AG04450 (cell line): ENCODE measurements at regions not wholly inside any gene's neighbourhood (a gene's known extent, or its start where the extent isn't known, plus 50 kb on each side); places are given as distances from the start of the nearest gene placed in this dataset.

Source experiments
- CTCF ChIA-PET: fragments of 300-600, 350-600 bp; formaldehyde crosslinking; extraction: SDS; loops from one replicate; lab custom pipeline; 2022; ENCODE audit warnings: antibody characterized with exemption, inconsistent platforms; lab: Charles Lee
- POLR2A ChIA-PET: fragments of 350-600 bp; formaldehyde crosslinking; extraction: SDS; loops from one replicate; lab custom pipeline; 2021; ENCODE audit warnings: antibody characterized with exemption, inconsistent platforms; lab: Yijun Ruan, JAX
- DNase-seq: peaks from one replicate; pipeline ENCODE4 v3.0.0-alpha.2; 2011; ENCODE audit warnings: low read depth, low spot score
- H3K27ac ChIP-seq: one replicate; pipeline ENCODE4 v1.5.1; 2012; ENCODE audit warnings: low read depth, low read length, control low read depth
- H3K27me3 ChIP-seq: one replicate; pipeline ENCODE4 v1.6.0; 2012; ENCODE audit warnings: low read length; ENCODE audit not compliant: control insufficient read depth, insufficient read depth
- H3K4me3 ChIP-seq: 2 replicates; pipeline ENCODE4 v1.5.1; 2011; ENCODE audit warnings: mild to moderate bottlenecking, low read depth, low read length, control low read depth
- H3K9me3 ChIP-seq: 2 replicates; pipeline ENCODE4 v1.5.1; 2012; ENCODE audit warnings: low read length; ENCODE audit not compliant: control insufficient read depth, insufficient read depth
- CTCF ChIP-seq: IDR thresholded peaks from 2 replicates; pipeline ENCODE4 v1.5.1; 2011; ENCODE audit warnings: low read depth, low read length, control low read depth, inconsistent platforms

DNA sequence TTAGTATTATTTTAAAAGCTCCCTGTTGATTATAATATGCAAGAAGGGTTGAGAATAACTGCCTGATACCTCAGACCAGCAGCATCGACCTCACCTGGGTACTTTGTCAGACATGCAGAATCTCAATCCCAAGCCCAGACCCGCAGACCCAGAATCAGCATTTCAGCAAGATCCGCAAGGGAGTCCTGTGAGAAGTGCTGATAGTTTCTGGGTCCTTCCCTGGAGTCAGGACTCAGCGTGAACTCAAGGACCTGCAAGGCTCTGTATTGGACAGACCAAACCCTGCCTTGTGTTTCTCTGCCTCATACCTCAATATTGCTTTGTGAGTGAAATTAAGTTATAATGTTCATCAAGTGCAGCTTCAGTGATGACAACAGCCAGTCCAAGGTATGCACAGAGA lies 149.5 kb upstream of the NPY start:
- no peak for TF ChIP-seq CTCF
- CTCF ChIA-PET: no interaction called here
- POLR2A ChIA-PET: no interaction called here

DNA sequence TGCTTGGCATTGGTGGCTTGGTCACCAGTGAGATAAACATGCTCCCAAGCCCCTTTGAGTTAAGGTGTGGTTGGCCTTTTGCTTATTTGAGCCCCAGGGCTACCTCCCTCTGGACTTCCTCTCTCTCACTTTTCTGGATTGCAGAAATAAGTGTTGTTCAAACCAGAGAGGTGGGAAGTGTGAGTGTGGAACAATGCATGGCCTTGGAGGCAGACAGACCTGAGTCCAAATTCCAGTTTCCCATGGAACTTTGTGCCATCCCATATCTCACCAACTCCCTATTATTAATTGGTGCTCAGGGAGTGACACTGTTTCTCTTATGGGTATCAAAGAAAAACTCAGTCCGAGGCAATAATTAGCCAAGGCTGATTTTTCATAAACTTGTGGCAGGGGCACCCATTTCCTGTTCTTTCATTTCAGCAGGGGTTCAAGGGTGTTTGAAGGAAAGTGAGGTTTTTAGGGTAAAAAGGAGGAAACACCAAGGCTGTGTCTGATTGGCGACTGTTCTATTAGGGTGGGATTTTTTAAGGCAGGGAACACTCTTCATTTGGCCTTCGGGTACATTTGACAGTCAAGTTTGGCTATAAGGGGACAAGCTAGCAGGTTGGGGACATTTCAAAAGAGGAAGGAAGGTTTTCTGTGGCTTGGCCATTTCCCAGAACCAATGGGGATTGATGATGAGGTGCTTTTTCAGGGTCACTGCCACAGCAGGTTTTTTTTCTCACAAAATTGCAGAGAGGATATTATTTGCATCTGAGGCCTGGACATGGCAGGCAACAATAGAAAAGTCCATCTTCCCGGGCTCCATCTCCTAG lies 148.8 kb upstream of the NPY start:
- DNase-seq: no peak
- ChIA-PET POLR2A (no interaction called here), CTCF (no interaction called here)
- Histone ChIP-seq H3K9me3 (no peaks in the 10 kb centered on the region), H3K4me3 (no peak overlapping the region), H3K27ac (no peak overlapping the region), H3K27me3 (no peaks in the 10 kb centered on the region)
- no peak for TF ChIP-seq CTCF

More for the DNA sequence above, 149.5 kb upstream of the NPY start:
- Histone ChIP-seq H3K27ac (no peak overlapping the region), H3K4me3 (no peak overlapping the region), H3K27me3 (no peaks in the 10 kb centered on the region), H3K9me3 (no peaks in the 10 kb centered on the region)
- DNase-seq: no peak

- Histone ChIP-seq H3K27me3 (no peaks in the 10 kb centered on the region), H3K4me3 (no peak overlapping the region), H3K27ac (no peak overlapping the region), H3K9me3 (no peaks in the 10 kb centered on the region)
- DNase-seq: no peak
- TF ChIP-seq CTCF: no peak
- ChIA-PET POLR2A (no interaction called here), CTCF (no interaction called here)
Observed at GRCh38 chr7:24137338-24137737, 146.7 kb upstream of the NPY start.

DNA sequence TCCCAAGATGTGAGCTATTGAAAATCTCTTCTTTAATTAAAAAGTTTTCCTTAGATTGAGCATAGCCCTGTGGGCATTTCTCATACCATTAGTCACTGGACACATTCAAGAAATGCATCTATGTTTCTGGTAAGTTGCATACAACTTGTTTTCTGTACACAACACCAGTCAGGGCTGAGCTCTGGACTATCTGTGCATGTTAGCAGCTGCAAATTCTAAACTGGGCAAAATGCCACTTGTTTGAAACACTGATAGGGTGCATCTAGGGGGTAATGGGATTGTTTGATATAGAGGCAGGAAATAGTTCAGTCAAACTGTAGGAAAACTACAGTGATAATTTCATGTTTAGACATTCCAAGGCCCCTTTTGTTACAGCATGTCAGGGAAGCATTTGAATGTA lies 145.6 kb upstream of the NPY start:
- no peaks in the 10 kb centered on the region for H3K27me3 ChIP-seq
- ChIA-PET CTCF (no interaction called here), POLR2A (no interaction called here)
- no peaks in the 10 kb centered on the region for H3K9me3 ChIP-seq
- no peak overlapping the region for H3K4me3 ChIP-seq
- no peak overlapping the region for H3K27ac ChIP-seq
- TF ChIP-seq CTCF: no peak
- DNase-seq: no peak

GRCh38 chr7:24140001-24140400 lies 144.0 kb upstream of the NPY start:
- POLR2A ChIA-PET: no interaction called here
- TF ChIP-seq CTCF: no peak
- no peak for DNase-seq

More at GRCh38 chr7:24140001-24140400, 144.0 kb upstream of the NPY start:
- CTCF ChIA-PET: no interaction called here
- no peak overlapping the region for H3K27ac ChIP-seq
- no peak overlapping the region for H3K4me3 ChIP-seq
- H3K9me3 ChIP-seq: no peaks in the 10 kb centered on the region
- H3K27me3 ChIP-seq: no peaks in the 10 kb centered on the region
